Amniotic epithelial cell (primary cell): ENCODE measurements at regions not wholly inside any gene's neighbourhood (a gene's known extent, or its start where the extent isn't known, plus 50 kb on each side); places are given as distances from the start of the nearest gene placed in this dataset.

Experiments
- DNase-seq: peaks from one replicate; pipeline ENCODE4 v3.0.0-alpha.2; 2010; ENCODE audit warnings: low read depth

GRCh38 chr14:101135796-101136742 lies 232.5 kb upstream of the RTL1 start:
- no peak for DNase-seq

- no peak for DNase-seq
Measured at GRCh38 chr14:101137234-101137633, 233.7 kb upstream of the RTL1 start.

- DNase-seq: no peak
Measured at GRCh38 chr14:101147848-101148247, 244.3 kb upstream of the RTL1 start.

GRCh38 chr14:101150039-101150610 lies 246.6 kb upstream of the RTL1 start:
- DNase-seq: no peak

DNA sequence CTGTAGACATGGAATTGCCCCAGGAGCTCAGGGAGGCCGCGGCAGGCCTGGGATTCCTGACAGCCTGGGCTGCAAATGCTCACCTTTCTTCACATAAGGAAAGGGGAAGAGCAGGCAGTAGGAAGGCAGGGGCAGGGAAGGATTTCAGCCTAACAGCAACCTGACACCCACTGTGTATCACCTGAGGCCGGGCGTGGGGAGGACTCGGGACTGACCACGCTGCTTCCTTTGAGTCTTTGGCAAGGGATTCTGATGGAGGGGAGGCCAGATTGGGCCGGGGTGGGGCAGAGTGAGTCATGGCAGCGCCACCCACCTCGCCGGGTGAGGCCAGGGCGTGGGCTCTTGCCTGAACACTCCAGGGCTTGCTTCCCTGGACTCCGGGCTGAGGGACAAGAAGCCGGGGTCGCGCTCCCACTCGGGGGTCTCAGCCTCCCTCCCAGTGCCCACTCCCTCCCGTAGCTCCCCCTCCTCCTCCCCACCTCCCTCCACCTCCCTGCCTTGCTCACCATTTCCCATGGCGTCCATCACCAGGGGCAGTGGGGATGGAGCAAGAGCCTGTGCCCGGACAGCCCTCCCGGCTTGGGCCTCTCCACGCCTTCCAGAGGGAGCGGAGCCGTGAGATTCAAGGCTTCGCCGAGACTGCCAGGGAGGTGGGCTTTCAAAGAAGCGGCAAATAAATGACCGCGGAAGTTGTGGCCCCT lies 247.9 kb upstream of the RTL1 start:
- no peak for DNase-seq

DNA sequence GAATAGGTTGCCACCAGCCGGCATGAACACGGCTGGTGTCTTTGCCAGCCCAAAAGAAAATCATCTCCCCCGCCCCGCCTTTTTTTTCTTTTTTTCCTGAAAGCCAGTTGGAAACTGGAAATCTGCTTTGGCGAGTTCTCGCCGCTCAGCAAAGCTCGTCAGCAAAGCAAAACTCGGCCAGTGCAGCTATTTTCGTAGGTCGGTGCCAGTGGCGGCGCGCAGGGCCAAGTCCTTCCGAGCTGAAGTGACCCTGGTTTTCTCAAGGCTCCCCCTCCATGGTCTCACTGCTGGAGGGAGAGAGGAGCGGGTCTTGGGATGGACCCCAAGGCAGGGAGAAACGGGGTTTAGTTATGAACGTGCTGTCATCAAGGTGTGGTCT lies 248.4 kb upstream of the RTL1 start:
- DNase-seq: no peak

DNA sequence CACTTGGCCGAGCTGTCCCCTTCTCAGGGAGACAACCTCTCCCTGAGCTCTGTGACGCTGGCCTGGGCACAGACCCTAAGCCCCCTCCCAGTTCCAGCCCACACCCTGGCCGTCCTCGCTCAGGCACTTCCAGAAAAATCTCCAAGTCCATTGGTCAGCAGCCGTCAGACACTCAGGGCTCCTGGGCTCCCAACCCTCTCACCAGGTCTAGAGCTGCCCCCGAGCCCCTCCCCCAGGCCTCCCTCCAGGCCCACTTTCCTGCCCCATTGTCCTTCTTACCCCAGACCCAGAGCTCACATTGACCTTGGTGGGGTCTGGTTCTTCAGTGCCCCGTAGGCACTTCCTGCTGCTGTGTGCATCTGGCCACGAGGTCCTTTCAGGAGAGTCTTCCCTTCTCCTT lies 249.3 kb upstream of the RTL1 start:
- DNase-seq: no peak

- no peak for DNase-seq
Measured at GRCh38 chr14:101153691-101154090, 250.2 kb upstream of the RTL1 start.

GRCh38 chr14:101155575-101155974 lies 252.1 kb upstream of the RTL1 start:
- no peak for DNase-seq

DNA sequence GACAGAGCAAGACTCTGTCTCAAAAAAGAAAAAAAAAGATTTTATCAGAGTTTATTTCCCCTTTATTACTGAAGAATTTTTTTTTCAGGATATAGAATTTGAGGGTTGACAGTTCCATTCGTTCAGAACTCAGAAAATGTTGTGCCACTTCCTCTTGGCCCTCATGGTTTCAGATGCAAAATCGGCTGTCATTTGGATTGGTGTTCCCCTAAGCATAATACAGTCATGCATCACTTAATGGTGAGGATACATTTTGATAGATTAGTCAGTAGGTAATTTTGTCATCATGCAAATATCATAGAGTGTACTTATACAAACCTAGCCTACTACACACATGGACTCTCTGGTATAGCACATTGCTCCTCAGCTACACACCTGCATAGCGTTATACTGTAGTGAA lies 263.9 kb upstream of the RTL1 start:
- DNase-seq: peak; percentile 5

GRCh38 chr14:101169267-101169666 lies 265.7 kb upstream of the RTL1 start:
- DNase-seq: no peak

DNA sequence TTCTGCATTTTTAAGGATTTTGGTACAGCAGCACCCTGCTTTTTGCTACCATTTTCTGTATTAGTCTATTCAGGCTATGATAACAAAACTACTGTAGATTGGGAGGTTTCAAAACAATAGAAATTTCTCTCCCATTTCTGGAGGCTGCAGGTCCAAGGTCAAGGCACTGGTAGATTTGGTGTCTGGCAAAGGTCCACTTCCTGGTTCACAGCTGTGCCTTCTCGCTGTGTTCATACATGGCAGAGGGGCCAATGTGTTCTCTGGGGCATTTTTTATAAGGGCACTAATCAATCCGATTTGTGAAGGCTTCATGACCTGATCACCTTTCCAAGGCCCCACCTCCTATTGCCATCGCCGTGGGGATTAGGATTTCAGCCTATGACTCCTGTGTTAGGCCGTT lies 268.1 kb upstream of the RTL1 start:
- DNase-seq: no peak

GRCh38 chr14:101173698-101174521 lies 270.4 kb upstream of the RTL1 start:
- no peak for DNase-seq

GRCh38 chr14:101174522-101174838 lies 271.0 kb upstream of the RTL1 start:
- no peak for DNase-seq

DNA sequence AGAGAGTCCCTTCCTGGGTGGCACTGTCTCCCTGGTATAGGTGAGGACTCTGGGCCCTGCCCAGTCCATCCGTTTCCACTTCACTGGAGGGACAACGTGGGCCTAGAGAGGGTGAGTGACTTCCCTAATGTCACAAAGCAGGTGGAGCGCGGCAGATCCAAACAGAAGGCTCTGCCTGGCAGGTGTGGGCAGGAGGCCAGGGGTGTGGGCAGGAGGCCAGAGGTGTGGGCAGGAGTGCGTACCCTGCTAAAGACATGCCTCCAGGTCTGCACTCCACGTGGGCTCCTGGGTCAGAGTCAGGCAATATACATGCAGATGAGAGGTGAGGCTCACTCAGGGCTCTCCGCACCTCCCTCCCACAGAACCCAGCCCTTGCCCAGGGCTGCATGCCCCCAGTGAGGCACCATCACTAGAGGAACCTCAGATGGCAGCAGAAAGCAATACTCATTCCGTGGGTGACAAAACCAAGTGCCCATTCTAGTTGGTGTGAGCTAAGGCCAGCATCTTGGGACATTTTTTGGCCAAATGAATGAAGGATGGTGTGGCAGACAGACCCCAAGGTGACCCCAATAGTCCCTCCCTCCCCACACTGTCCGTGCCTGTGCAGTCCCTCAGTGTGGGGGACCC lies 271.6 kb upstream of the RTL1 start:
- DNase-seq: no peak

GRCh38 chr14:101175731-101176534 lies 272.4 kb upstream of the RTL1 start:
- DNase-seq: no peak

GRCh38 chr14:101176535-101177205 lies 273.1 kb upstream of the RTL1 start:
- DNase-seq: no peak

- no peak for DNase-seq
Measured at GRCh38 chr14:101177301-101177971, 273.9 kb upstream of the RTL1 start.

DNA sequence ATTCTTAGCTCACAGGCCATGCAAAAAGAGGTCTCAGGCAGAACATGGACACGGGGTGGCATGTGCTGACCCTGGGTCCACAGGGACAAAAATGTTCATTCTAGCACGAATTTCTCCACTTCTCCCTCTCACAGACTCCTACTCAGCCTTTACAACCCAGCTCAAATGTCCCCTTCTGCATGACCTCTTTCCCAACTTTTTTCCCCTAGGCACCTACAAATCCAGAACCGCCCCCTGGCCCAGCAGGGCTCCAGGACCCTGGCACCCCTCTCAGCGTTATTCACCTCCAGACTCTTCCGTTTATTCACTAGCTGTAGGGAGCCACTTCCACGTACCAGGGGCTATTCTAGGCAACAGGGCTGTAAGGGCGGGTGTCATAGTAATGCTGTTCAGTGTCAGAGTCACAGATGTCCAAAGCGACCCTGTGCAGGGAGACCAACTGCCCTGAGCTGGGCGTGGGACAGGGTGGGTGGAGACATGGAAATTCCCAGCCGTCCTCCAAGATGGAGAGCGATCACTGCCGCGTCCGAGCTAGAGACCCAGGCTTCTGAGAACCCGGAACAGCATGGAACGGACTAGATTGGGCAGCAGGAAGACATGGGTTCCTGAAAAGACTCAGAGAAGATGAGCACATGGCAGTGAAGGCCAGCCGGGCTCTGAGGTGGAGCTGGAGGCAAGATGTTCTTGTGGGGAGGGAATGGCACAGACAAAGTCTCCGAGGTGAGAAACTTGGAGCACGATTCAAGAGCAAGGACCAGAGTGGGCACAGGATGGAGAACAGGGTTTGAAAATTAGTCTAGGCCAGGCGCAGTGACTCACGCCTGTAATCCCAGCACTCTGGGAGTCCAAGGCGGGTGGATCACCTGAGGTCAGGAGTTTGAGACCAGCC lies 274.9 kb upstream of the RTL1 start:
- DNase-seq: no peak
